ENCODE measurements at regions not wholly inside any gene's neighbourhood (a gene's known extent, or its start where the extent isn't known, plus 50 kb on each side); places are given as distances from the start of the nearest gene placed in this dataset.

DNA sequence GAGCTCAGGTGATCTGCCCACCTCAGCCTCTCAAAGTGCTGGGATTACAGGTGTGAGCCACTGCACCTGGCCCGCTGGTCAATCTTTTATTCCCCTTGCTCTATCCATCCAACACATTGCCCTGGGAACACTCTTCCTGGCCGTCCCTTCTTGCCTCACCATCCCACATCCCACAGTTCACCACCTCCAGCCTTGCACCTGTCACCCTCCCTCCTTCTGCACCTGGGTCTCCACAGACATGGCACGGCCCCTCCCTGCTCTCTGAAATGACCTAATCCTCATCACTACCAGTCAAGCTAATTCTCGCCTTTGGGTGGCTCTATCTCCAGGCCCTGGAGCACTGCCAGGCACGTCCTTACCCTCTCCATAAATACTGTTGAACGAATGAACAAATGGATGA, 116.9 kb upstream of the TEX51 start:
- H3K9me3 Mint-ChIP-seq = no peaks in the 10 kb centered on the region
- peaks cover 4% of the 10 kb centered on the region for H3K4me1 Mint-ChIP-seq
- TF ChIP-seq, protein P1, sequence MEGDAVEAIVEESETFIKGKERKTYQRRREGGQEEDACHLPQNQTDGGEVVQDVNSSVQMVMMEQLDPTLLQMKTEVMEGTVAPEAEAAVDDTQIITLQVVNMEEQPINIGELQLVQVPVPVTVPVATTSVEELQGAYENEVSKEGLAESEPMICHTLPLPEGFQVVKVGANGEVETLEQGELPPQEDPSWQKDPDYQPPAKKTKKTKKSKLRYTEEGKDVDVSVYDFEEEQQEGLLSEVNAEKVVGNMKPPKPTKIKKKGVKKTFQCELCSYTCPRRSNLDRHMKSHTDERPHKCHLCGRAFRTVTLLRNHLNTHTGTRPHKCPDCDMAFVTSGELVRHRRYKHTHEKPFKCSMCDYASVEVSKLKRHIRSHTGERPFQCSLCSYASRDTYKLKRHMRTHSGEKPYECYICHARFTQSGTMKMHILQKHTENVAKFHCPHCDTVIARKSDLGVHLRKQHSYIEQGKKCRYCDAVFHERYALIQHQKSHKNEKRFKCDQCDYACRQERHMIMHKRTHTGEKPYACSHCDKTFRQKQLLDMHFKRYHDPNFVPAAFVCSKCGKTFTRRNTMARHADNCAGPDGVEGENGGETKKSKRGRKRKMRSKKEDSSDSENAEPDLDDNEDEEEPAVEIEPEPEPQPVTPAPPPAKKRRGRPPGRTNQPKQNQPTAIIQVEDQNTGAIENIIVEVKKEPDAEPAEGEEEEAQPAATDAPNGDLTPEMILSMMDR (IDR thresholded peaks at IDR 0.05; ENCODE audit: unreplicated experiment in 3 of 3) = no peak
- no peak overlapping the region for H3K4me3 Mint-ChIP-seq
- H3K36me3 Mint-ChIP-seq (ENCODE audit: low read depth) = no peaks in the 10 kb centered on the region
- H3K27ac Mint-ChIP-seq = peak overlapping the region in 1 of 3 experiments; percentile 23
- peaks cover 51% of the 10 kb centered on the region for H3K27me3 Mint-ChIP-seq (ENCODE audit: low read depth)

- TF ChIP-seq, protein P1 (IDR thresholded peaks at IDR 0.05; ENCODE audit: unreplicated experiment in 3 of 3) = no peak
- H3K36me3 Mint-ChIP-seq (ENCODE audit: low read depth) = no peaks in the 10 kb centered on the region
- H3K4me3 Mint-ChIP-seq = no peak overlapping the region
- H3K9me3 Mint-ChIP-seq = no peaks in the 10 kb centered on the region
- no peaks in the 10 kb centered on the region for H3K4me1 Mint-ChIP-seq
- H3K27me3 Mint-ChIP-seq (ENCODE audit: low read depth) = peaks cover 51% of the 10 kb centered on the region
- no peak overlapping the region for H3K27ac Mint-ChIP-seq
Observed at GRCh38 chr2:126782648-126783047, 116.0 kb upstream of the TEX51 start.

- TF ChIP-seq, protein P1 (IDR thresholded peaks at IDR 0.05; ENCODE audit: unreplicated experiment in 3 of 3) = no peak
Observed at GRCh38 chr2:126783341-126783740, 115.3 kb upstream of the TEX51 start.

DNA sequence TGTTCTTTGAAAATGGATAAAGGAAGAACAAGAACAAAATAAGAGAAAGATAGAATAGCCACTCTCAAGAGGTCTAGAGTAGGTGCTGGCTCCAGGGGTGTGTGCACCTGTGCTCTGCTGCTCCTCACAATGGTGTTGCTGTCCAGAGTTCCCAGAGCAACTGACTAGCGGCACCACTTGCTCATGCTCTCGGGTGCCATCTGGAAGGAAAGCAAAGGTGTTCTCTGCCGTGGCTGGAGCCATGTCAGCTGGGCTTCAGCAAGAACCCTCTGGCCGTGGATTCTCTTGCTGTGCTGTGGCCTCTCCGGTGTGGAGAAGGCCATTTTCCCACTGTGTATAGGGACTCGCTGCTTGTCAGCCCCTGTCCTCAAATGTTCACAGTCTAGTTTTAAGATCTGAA, 114.6 kb upstream of the TEX51 start:
- H3K4me1 Mint-ChIP-seq = no peaks in the 10 kb centered on the region
- no peaks in the 10 kb centered on the region for H3K36me3 Mint-ChIP-seq (ENCODE audit: low read depth)
- H3K4me3 Mint-ChIP-seq = no peak overlapping the region
- TF ChIP-seq, protein P1 (IDR thresholded peaks at IDR 0.05; ENCODE audit: unreplicated experiment in 3 of 3) = no peak
- H3K27ac Mint-ChIP-seq = no peak overlapping the region
- H3K9me3 Mint-ChIP-seq = no peaks in the 10 kb centered on the region
- peaks cover 42% of the 10 kb centered on the region for H3K27me3 Mint-ChIP-seq (ENCODE audit: low read depth)

More at GRCh38 chr2:126783341-126783740, 115.3 kb upstream of the TEX51 start:
- Mint-ChIP-seq H3K36me3 (ENCODE audit: low read depth) (no peaks in the 10 kb centered on the region), H3K4me3 (no peak overlapping the region), H3K4me1 (no peaks in the 10 kb centered on the region), H3K27me3 (ENCODE audit: low read depth) (peaks cover 48% of the 10 kb centered on the region), H3K27ac (no peak overlapping the region), H3K9me3 (no peaks in the 10 kb centered on the region)

- Mint-ChIP-seq H3K4me1 (no peaks in the 10 kb centered on the region), H3K4me3 (no peak overlapping the region), H3K27me3 (ENCODE audit: low read depth) (peaks cover 36% of the 10 kb centered on the region), H3K36me3 (ENCODE audit: low read depth) (no peaks in the 10 kb centered on the region), H3K9me3 (no peaks in the 10 kb centered on the region), H3K27ac (no peak overlapping the region)
- TF ChIP-seq, protein P1 (IDR thresholded peaks at IDR 0.05; ENCODE audit: unreplicated experiment in 3 of 3) = no peak
Observed at GRCh38 chr2:126784621-126785020, 114.1 kb upstream of the TEX51 start.

GRCh38 chr2:126785236-126785635, 113.5 kb upstream of the TEX51 start:
- H3K27ac Mint-ChIP-seq = no peak overlapping the region
- TF ChIP-seq, protein P1 (IDR thresholded peaks at IDR 0.05; ENCODE audit: unreplicated experiment in 3 of 3) = no peak
- no peak overlapping the region for H3K4me3 Mint-ChIP-seq
- no peaks in the 10 kb centered on the region for H3K9me3 Mint-ChIP-seq
- H3K4me1 Mint-ChIP-seq = no peaks in the 10 kb centered on the region
- H3K36me3 Mint-ChIP-seq (ENCODE audit: low read depth) = no peaks in the 10 kb centered on the region
- H3K27me3 Mint-ChIP-seq (ENCODE audit: low read depth) = peaks cover 30% of the 10 kb centered on the region

Measured in nephron (organoid).